ENCODE measurements at regions not wholly inside any gene's neighbourhood (a gene's known extent, or its start where the extent isn't known, plus 50 kb on each side); places are given as distances from the start of the nearest gene placed in this dataset.

DNA sequence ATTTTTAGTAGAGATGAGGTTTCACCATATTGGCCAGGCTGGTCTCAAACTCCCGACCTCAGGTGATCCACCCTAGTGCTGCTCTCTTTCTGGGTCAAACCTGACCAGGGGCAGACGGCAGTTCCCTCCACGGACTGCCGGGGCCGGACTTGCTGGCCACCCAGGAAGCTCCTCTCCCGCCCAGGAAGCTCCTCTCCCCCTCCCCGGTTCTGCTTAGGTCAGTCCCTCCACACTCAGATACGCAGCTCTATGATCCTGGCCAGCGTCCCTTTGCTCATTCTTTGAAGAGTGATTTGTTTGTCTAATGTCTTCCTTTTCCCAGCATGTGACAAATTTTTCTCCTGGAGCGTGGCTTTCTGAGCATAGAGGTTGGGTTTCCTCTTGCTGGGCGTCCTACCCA, 125.3 kb upstream of the B3GAT1 start:
- CTCF ChIA-PET: no interaction called here
- POLR2A ChIA-PET: no interaction called here
- BruUV-seq (replicated peaks): no TSS peak
- no peaks in the 10 kb centered on the region for H4K20me1 ChIP-seq (ENCODE audit: insufficient read depth)
- H2AFZ ChIP-seq (ENCODE audit: low read depth, low read length, poor library complexity, severe bottlenecking): no peak overlapping the region
- no peaks in the 10 kb centered on the region for H3K27me3 ChIP-seq (ENCODE audit: insufficient read depth, low read length)
- peaks cover 7 to 14% of the 10 kb centered on the region in 2 experiments for H3K4me1 ChIP-seq (ENCODE audit: control insufficient read depth in 1 of 2, insufficient read depth in 2 of 2, low read length in 2 of 2)
- TF ChIP-seq ELF1 (IDR thresholded peaks at IDR 0.05; ENCODE audit: borderline replicate concordance, low read depth) (no peak), EZH2 (IDR thresholded peaks at IDR 0.05) (no peak), POLR2A (IDR thresholded peaks at IDR 0.05; ENCODE audit: borderline replicate concordance, extremely low read depth, insufficient read depth, insufficient read length) (no peak), TCF7L2 (IDR thresholded peaks at IDR 0.05; ENCODE audit: borderline replicate concordance, extremely low read depth, insufficient read depth, insufficient read length) (no peak), SRF (IDR thresholded peaks at IDR 0.05; ENCODE audit: low read depth) (no peak)
- TF ChIP-seq, protein P1, sequence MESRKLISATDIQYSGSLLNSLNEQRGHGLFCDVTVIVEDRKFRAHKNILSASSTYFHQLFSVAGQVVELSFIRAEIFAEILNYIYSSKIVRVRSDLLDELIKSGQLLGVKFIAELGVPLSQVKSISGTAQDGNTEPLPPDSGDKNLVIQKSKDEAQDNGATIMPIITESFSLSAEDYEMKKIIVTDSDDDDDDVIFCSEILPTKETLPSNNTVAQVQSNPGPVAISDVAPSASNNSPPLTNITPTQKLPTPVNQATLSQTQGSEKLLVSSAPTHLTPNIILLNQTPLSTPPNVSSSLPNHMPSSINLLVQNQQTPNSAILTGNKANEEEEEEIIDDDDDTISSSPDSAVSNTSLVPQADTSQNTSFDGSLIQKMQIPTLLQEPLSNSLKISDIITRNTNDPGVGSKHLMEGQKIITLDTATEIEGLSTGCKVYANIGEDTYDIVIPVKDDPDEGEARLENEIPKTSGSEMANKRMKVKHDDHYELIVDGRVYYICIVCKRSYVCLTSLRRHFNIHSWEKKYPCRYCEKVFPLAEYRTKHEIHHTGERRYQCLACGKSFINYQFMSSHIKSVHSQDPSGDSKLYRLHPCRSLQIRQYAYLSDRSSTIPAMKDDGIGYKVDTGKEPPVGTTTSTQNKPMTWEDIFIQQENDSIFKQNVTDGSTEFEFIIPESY (IDR thresholded peaks at IDR 0.05; ENCODE audit: extremely low read depth, insufficient replicate concordance, low read length): no peak
- TF ChIP-seq, protein P2, sequence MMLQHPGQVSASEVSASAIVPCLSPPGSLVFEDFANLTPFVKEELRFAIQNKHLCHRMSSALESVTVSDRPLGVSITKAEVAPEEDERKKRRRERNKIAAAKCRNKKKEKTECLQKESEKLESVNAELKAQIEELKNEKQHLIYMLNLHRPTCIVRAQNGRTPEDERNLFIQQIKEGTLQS (IDR thresholded peaks at IDR 0.05): no peak
- TF ChIP-seq, protein P3, sequence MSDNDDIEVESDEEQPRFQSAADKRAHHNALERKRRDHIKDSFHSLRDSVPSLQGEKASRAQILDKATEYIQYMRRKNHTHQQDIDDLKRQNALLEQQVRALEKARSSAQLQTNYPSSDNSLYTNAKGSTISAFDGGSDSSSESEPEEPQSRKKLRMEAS (IDR thresholded peaks at IDR 0.05): no peak
- H3K36me3 ChIP-seq (ENCODE audit: control insufficient read depth in 1 of 2, insufficient read depth in 2 of 2, low read length in 2 of 2): no peaks in the 10 kb centered on the region
- H3K9me3 ChIP-seq (ENCODE audit: control insufficient read depth in 1 of 2, insufficient read depth in 1 of 2, low read depth in 1 of 2, low read length in 2 of 2): no peaks in the 10 kb centered on the region
- no peak overlapping the region for H3K9ac ChIP-seq (ENCODE audit: low read length)
- H3K27ac ChIP-seq (ENCODE audit: low read depth, low read length): no peak overlapping the region
- ATAC-seq (no peak), DNase-seq (ENCODE audit: low read depth, low spot score) (no peak)
- H3K4me2 ChIP-seq (ENCODE audit: low read length): no peak overlapping the region
- RAD21 ChIA-PET (ENCODE audit: low non-redundant PET in 1 of 2, low total read pairs in 2 of 2, uncharacterized antibody in 2 of 2, unreplicated experiment in 2 of 2): no interaction called here
- H3K79me2 ChIP-seq (ENCODE audit: insufficient read depth, low read length): no peaks in the 10 kb centered on the region
- intact Hi-C loops (cut with micrococcal nuclease): no loop called here
- no peaks in the 10 kb centered on the region for H3K9me2 ChIP-seq (ENCODE audit: insufficient read depth)
- H3K4me3 ChIP-seq (replicated peaks in 1 of 2; ENCODE audit: low read depth in 1 of 2, low read length in 2 of 2): no peak overlapping the region

DNA sequence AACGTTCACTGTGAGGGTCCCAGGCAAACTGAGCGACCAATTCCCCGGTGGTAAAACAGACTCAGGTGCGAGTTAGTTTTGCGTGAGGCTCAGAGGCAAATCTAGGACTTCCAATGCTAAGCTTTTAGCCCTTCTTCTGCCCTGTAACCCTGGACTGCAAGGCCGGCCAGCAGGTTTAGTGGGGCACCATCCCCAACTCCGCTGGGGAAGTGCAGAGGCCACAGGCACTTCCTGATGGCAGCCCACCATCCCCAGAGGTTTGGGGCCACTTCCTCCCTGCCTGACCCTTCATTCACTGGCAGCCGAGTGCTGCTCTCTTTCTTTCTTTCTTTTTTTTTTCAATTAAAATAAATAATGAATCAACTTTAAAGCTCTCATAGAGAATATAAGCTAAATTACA, 124.6 kb upstream of the B3GAT1 start:
- no peak overlapping the region for H3K27ac ChIP-seq (ENCODE audit: low read depth, low read length)
- H3K9ac ChIP-seq (ENCODE audit: low read length): no peak overlapping the region
- DNase-seq (ENCODE audit: low read depth, low spot score) (no peak), ATAC-seq (no peak)
- CTCF ChIA-PET: no interaction called here
- H3K9me3 ChIP-seq (ENCODE audit: control insufficient read depth in 1 of 2, insufficient read depth in 1 of 2, low read depth in 1 of 2, low read length in 2 of 2): no peaks in the 10 kb centered on the region
- no peaks in the 10 kb centered on the region for H3K79me2 ChIP-seq (ENCODE audit: insufficient read depth, low read length)
- POLR2A ChIA-PET: no interaction called here
- H3K4me3 ChIP-seq (replicated peaks in 1 of 2; ENCODE audit: low read depth in 1 of 2, low read length in 2 of 2): no peak overlapping the region
- no peaks in the 10 kb centered on the region for H3K9me2 ChIP-seq (ENCODE audit: insufficient read depth)
- H3K4me1 ChIP-seq (ENCODE audit: control insufficient read depth in 1 of 2, insufficient read depth in 2 of 2, low read length in 2 of 2): peaks cover under 1 to 8% of the 10 kb centered on the region in 2 experiments; a peak in 2 of 4 replicates
- no peaks in the 10 kb centered on the region for H3K27me3 ChIP-seq (ENCODE audit: insufficient read depth, low read length)
- no TSS peak for BruUV-seq (replicated peaks)
- RAD21 ChIA-PET (ENCODE audit: low non-redundant PET in 1 of 2, low total read pairs in 2 of 2, uncharacterized antibody in 2 of 2, unreplicated experiment in 2 of 2): no interaction called here
- no peaks in the 10 kb centered on the region for H4K20me1 ChIP-seq (ENCODE audit: insufficient read depth)
- no peaks in the 10 kb centered on the region for H3K36me3 ChIP-seq (ENCODE audit: control insufficient read depth in 1 of 2, insufficient read depth in 2 of 2, low read length in 2 of 2)
- no peak overlapping the region for H3K4me2 ChIP-seq (ENCODE audit: low read length)
- H2AFZ ChIP-seq (ENCODE audit: low read depth, low read length, poor library complexity, severe bottlenecking): no peak overlapping the region
- intact Hi-C loops (cut with micrococcal nuclease): no loop called here
- TF ChIP-seq SRF (IDR thresholded peaks at IDR 0.05; ENCODE audit: low read depth) (no peak), SIN3A (IDR thresholded peaks at IDR 0.05; ENCODE audit: low read depth) (no peak), RAD21 (IDR thresholded peaks at IDR 0.05; ENCODE audit: low read depth) (no peak), TCF7L2 (IDR thresholded peaks at IDR 0.05; ENCODE audit: borderline replicate concordance, extremely low read depth, insufficient read depth, insufficient read length) (no peak), CBX3 (IDR thresholded peaks at IDR 0.05; ENCODE audit: low read depth) (no peak), POLR2A (IDR thresholded peaks at IDR 0.05; ENCODE audit: borderline replicate concordance, extremely low read depth, insufficient read depth, insufficient read length) (no peak), ELF1 (IDR thresholded peaks at IDR 0.05; ENCODE audit: borderline replicate concordance, low read depth) (no peak)
- TF ChIP-seq, protein P4, sequence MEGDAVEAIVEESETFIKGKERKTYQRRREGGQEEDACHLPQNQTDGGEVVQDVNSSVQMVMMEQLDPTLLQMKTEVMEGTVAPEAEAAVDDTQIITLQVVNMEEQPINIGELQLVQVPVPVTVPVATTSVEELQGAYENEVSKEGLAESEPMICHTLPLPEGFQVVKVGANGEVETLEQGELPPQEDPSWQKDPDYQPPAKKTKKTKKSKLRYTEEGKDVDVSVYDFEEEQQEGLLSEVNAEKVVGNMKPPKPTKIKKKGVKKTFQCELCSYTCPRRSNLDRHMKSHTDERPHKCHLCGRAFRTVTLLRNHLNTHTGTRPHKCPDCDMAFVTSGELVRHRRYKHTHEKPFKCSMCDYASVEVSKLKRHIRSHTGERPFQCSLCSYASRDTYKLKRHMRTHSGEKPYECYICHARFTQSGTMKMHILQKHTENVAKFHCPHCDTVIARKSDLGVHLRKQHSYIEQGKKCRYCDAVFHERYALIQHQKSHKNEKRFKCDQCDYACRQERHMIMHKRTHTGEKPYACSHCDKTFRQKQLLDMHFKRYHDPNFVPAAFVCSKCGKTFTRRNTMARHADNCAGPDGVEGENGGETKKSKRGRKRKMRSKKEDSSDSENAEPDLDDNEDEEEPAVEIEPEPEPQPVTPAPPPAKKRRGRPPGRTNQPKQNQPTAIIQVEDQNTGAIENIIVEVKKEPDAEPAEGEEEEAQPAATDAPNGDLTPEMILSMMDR (IDR thresholded peaks at IDR 0.05 in 2 of 3, conservative IDR thresholded peaks at IDR 0.05 in 1 of 3; ENCODE audit: borderline replicate concordance in 1 of 3, insufficient read depth in 1 of 3, low read depth in 2 of 3, low read length in 2 of 3): no peak
- TF ChIP-seq, protein P2 (IDR thresholded peaks at IDR 0.05): no peak
- TF ChIP-seq, protein P1 (IDR thresholded peaks at IDR 0.05; ENCODE audit: extremely low read depth, insufficient replicate concordance, low read length): no peak

Data from HCT116 (cell line).